GM06990 (cell line): ENCODE measurements at regions not wholly inside any gene's neighbourhood (a gene's known extent, or its start where the extent isn't known, plus 50 kb on each side); places are given as distances from the start of the nearest gene placed in this dataset.
"Not testable (repeated sequence)": the region's sequence is repeated elsewhere in the genome, so short reads cannot be mapped to it uniquely, and the experiment has no call there.

Experiments used
- DNase-seq: peaks from one replicate; pipeline ENCODE4 v3.0.0-alpha.2; 2011; ENCODE audit not compliant: insufficient read length; ENCODE audit errors: extremely low read depth
- H3K27me3 ChIP-seq: replicated peaks from 2 replicates; pipeline ENCODE4 v1.6.0; 2011; ENCODE audit warnings: low read length; ENCODE audit not compliant: control insufficient read depth, insufficient read depth
- H3K36me3 ChIP-seq: 2 replicates; pipeline ENCODE4 v1.5.1; 2011; ENCODE audit warnings: low read length; ENCODE audit not compliant: control insufficient read depth, insufficient read depth
- H3K4me3 ChIP-seq: replicated peaks from 2 replicates; pipeline ENCODE4 v1.5.1; 2011; ENCODE audit warnings: low read depth, mild to moderate bottlenecking, control low read depth, low read length
- TF ChIP-seq, protein P1 (sequence below): IDR thresholded peaks from 2 replicates; pipeline ENCODE4 v1.5.1; 2011; ENCODE audit warnings: low read length, control low read depth, mild to moderate bottlenecking, inconsistent platforms; ENCODE audit not compliant: insufficient read depth, poor library complexity, severe bottlenecking

DNA sequence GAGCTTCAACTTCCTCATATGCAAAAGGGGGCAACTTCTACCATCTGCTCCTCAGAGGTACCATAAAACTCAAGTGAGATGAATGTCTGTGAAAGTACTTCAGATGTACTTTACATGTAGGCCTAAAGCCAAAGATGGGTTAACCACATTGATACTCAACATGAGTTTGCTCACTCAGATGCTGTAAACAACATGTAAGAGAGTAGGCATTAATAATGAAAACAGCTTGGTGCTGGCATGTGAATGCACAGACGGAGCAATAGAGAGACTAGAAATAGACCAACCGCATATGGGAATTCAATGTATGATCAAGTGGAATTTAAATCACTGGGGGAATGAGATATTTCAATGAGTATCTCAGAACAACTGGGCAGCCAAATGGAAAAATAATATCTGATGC, 143.8 kb upstream of the CDYL start:
- DNase-seq, result no peak
- Histone ChIP-seq H3K4me3 (no peak overlapping the region), H3K36me3 (no peaks in the 10 kb centered on the region), H3K27me3 (no peaks in the 10 kb centered on the region)
- TF ChIP-seq, protein P1, sequence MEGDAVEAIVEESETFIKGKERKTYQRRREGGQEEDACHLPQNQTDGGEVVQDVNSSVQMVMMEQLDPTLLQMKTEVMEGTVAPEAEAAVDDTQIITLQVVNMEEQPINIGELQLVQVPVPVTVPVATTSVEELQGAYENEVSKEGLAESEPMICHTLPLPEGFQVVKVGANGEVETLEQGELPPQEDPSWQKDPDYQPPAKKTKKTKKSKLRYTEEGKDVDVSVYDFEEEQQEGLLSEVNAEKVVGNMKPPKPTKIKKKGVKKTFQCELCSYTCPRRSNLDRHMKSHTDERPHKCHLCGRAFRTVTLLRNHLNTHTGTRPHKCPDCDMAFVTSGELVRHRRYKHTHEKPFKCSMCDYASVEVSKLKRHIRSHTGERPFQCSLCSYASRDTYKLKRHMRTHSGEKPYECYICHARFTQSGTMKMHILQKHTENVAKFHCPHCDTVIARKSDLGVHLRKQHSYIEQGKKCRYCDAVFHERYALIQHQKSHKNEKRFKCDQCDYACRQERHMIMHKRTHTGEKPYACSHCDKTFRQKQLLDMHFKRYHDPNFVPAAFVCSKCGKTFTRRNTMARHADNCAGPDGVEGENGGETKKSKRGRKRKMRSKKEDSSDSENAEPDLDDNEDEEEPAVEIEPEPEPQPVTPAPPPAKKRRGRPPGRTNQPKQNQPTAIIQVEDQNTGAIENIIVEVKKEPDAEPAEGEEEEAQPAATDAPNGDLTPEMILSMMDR, result no peak

- H3K36me3 ChIP-seq, H3K4me3 ChIP-seq, DNase-seq, H3K27me3 ChIP-seq: not testable (repeated sequence)
Observed at GRCh38 chr6:4629789-4630188, 146.4 kb upstream of the CDYL start.

- TF ChIP-seq, protein P1, result no peak
- no peaks in the 10 kb centered on the region for H3K27me3 ChIP-seq
- H3K4me3 ChIP-seq, result no peak overlapping the region
- no peak for DNase-seq
- H3K36me3 ChIP-seq, result no peaks in the 10 kb centered on the region
Observed at GRCh38 chr6:4625557-4625956, 150.6 kb upstream of the CDYL start.

DNA sequence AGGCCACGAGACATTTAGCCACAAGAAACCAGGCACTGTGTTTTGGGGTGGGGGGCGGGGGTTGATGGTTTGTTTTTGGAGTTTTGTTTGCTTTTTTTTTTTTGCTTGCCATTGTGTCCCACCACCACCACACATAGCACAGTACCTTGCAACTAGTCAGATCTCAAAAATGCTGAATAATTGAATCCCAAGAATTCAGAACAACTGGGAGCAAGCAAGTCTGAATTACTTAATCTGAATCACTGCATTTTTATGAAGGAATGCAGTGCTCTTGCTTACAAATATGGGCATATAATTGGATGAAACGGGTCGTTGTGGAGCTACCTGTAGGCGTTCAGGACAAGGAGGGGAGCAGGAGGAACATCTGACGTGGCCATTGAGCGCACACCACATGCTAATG, 151.5 kb upstream of the CDYL start:
- TF ChIP-seq, protein P1, result no peak
- no peak for DNase-seq
- Histone ChIP-seq H3K27me3 (no peaks in the 10 kb centered on the region), H3K4me3 (no peak overlapping the region), H3K36me3 (no peaks in the 10 kb centered on the region)

- H3K27me3 ChIP-seq, result no peaks in the 10 kb centered on the region; the same call in 1 of the 2 replicates
- DNase-seq, result no peak
- no peak overlapping the region for H3K4me3 ChIP-seq
- no peaks in the 10 kb centered on the region for H3K36me3 ChIP-seq
- TF ChIP-seq, protein P1, result no peak
Observed at GRCh38 chr6:4620284-4621151, 155.7 kb upstream of the CDYL start.

DNA sequence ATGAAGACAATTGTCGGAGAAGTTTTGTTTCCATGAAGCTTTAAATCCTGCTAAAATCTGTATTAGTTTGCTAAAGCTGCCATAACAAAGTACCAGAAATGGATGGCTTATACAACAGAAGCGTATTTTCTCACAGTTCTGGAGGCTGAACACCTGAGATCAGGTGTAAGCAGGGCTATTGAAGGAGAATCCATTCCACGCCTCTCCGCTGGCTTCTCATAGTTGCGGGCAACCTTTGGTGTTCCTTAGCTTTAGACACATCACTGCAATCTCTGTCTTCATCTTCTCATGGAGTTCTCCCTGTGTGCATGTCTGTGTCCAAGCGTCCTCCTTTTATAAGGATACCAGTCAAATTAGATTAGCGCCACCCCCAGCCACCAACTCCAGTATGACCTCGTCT, 159.9 kb upstream of the CDYL start:
- TF ChIP-seq, protein P1, result no peak
- H3K27me3 ChIP-seq, result no peaks in the 10 kb centered on the region; the same call in 1 of the 2 replicates
- no peak overlapping the region for H3K4me3 ChIP-seq
- H3K36me3 ChIP-seq, result no peaks in the 10 kb centered on the region
- no peak for DNase-seq
